Gastrocnemius medialis (tissue), 4 donors: ENCODE measurements at regions not wholly inside any gene's neighbourhood (a gene's known extent, or its start where the extent isn't known, plus 50 kb on each side); places are given as distances from the start of the nearest gene placed in this dataset.

Experiments
- POLR2A ChIP-seq, 2 donors: fragments of 450-650 bp; IDR thresholded peaks; one replicate each; pipeline ENCODE4 v1.6.1; 2017; ENCODE audit warnings: antibody characterized with exemption in 2 of 2, mild to moderate bottlenecking in 2 of 2, moderate library complexity in 2 of 2
- TF ChIP-seq, protein P1 (sequence below), 5 experiments: fragments of 450-650 bp in 3 of 5; fragments of 200-600 bp in 2 of 5; sonication (generic) in 2 of 5; IDR thresholded peaks in 4 of 5; conservative IDR thresholded peaks in 1 of 5; 1 replicate in 4 of 5; 2 replicates in 1 of 5; pipeline ENCODE4 v1.5.1; 2016 to 2019; ENCODE audit warnings: antibody characterized with exemption in 5 of 5, mild to moderate bottlenecking in 3 of 5, moderate library complexity in 3 of 5

DNA sequence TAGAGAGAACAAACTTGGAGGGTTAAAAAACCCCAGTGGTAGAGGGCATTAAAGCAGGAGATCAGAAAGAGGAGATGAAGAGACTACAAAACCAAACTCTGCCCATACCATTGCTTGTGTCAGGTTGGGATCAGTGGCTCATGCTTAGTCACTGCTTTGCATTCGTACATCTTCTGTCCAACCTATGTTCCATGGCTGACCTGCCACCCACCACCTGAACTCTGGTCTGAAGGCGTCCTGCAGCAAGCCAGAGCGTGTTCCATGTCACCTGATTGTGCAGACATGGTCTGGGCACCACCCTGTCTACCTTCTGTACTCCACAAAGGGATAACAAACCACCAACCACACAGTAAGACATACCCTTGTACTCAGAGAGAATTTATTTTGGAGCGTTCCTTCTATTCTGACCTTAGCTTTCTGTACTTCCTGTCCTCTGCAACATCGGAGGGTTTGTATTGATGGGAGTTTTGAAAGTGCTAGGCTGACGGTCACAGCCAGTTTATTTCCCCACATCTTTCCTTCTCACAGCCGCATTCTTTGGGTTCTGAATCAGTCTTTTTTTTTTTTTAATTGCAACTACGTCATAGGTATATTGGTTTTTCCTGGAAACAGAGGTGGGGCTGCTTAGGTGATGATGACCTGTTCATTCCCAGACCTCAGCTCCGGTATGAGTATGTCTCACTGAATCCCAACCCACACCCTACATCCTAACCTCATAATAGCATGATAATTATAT is 88.3 kb downstream of the SOWAHC start:
- TF ChIP-seq, protein P1, sequence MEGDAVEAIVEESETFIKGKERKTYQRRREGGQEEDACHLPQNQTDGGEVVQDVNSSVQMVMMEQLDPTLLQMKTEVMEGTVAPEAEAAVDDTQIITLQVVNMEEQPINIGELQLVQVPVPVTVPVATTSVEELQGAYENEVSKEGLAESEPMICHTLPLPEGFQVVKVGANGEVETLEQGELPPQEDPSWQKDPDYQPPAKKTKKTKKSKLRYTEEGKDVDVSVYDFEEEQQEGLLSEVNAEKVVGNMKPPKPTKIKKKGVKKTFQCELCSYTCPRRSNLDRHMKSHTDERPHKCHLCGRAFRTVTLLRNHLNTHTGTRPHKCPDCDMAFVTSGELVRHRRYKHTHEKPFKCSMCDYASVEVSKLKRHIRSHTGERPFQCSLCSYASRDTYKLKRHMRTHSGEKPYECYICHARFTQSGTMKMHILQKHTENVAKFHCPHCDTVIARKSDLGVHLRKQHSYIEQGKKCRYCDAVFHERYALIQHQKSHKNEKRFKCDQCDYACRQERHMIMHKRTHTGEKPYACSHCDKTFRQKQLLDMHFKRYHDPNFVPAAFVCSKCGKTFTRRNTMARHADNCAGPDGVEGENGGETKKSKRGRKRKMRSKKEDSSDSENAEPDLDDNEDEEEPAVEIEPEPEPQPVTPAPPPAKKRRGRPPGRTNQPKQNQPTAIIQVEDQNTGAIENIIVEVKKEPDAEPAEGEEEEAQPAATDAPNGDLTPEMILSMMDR (IDR thresholded peaks at IDR 0.05 in 4 of 5, conservative IDR thresholded peaks at IDR 0.05 in 1 of 5): no peak
- TF ChIP-seq POLR2A (IDR thresholded peaks at IDR 0.05): no peak
